Urothelium cell line (cell line): ENCODE measurements at regions not wholly inside any gene's neighbourhood (a gene's known extent, or its start where the extent isn't known, plus 50 kb on each side); places are given as distances from the start of the nearest gene placed in this dataset.

Source experiments
- DNase-seq: peaks from one replicate; pipeline ENCODE4 v3.0.0; 2011; ENCODE audit warnings: low spot score, mixed read lengths
- FAIRE-seq: peaks from 2 replicates; lab custom pipeline; 2011; peaks lifted over from hg19 to GRCh38; lab: Jason Lieb, UNC

DNA sequence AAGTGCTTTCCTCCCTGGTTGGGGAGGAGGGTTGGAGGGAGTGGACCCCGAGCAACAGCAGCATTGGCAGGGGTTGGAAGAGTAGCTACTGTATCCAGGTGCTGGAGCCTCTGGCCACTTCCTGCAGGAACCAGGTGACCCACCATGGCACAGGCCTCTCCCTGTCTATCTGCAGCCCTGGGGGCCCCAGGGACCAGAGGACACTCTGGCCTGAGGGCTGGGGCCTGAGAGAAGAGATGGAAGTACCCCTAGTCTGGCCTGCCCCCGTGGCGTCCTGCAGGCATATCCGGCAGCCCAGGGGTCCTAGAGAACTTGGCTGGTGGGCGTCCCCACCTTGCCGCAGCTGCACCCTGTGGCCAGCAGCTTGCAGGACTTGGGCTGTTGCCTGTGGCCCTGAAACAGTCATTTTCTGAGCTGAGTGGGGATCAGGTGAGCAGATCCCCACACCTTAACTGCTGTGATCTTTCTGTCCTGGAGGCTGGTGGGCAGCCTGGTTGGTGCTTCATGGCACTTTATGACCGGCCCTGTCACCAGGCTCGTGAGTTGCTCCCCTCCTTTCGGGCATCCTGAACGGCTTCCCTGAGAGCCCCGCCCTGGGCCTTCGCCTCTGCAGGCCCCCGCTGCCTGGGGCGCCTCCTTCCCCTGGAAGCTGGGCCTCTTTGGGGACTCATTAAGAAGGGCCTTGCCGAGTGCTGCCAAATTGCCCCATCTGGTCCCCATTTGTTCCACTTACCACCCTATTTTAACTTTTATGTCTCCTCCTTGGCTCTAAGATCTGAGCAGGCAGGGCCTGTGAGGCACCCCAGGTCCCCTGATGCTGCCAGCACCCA, 298.6 kb downstream of the SEC14L1 start:
- FAIRE-seq (no peak), DNase-seq (no peak)

- DNase-seq (no peak), FAIRE-seq (no peak)
Observed at GRCh38 chr17:77440560-77440981, 299.8 kb downstream of the SEC14L1 start.

GRCh38 chr17:77441130-77441920, 300.6 kb downstream of the SEC14L1 start:
- FAIRE-seq (no peak), DNase-seq (no peak)

GRCh38 chr17:77441940-77442339, 301.2 kb downstream of the SEC14L1 start:
- DNase-seq (no peak), FAIRE-seq (no peak)

DNA sequence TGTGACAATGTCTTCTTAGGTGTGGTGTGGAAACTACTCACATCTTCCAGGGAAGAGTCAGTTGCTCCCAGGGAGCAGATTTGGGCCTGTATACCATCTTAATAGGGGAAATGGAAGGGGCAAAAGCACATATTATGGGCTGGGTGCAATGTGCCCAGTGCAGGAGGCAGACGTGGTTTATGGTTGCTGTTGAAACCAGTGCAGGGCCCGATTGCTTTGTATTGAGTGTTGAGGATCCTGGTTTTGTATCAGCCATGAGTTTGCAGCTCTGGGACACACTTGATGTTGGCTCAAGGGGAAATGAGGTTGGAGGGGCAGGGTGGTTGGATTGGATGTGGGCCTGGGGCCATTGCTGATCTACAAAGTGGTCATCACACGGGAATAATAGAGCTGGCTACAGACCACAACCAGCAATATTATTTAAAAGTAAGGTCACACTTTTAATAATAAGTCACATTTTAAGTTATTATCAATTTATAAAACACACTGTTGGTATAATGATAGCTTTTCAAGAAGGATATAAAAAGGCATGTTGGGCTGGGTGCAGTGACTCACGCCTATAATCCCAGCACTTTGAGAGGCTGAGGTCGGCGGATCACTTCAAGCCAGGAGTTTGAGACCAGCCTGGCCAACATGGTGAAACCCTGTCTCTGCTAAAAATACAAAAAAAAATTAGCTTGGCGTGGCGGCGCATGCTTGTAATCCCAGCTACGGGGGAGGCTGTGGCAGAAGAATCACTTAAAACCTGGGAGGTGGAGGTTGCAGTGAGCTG, 302.4 kb downstream of the SEC14L1 start:
- FAIRE-seq: no peak
- DNase-seq: no peak

DNA sequence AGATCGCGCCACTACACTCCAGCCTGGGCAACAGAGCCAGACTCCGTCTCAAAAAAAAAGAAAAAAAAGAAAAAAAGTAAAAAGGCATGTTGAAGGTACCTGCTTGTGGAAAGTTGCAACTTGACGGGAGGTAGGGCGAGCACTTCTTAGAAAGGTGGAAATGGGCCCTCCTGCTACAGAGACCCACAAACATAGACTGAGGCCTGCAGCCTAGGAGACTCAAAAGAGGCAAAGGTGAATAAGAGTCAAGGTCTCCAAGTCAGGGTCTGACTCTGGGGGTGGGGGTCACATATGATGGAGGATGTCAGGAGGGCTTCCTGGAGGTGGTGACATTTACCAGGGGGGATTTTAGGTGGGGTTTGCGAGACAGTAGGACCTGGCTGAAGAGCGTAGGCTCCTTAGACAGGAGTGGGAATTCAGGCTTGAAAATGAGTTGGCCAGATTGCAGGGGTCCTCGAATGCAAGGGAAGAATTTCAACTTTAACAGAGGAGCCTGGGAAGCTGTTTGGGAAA, 303.0 kb downstream of the SEC14L1 start:
- FAIRE-seq: no peak
- DNase-seq: no peak

DNA sequence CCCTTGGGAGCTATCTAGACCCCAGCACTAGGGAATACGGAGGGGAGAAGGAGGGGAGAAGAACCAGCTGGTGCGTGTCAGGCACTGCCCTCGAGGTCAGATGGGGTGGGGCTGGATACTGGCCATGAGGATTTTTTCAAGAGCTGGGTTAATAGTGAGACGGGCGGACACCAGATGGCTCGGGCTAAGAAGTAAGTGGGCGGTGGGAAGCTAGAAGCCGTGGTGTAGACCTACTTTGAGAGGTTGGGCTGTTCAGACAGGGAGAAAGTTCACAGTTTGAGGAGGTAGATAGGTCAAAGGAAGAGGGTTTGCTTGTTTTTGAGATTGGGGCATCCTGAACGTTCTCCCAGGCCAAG, 303.8 kb downstream of the SEC14L1 start:
- no peak for FAIRE-seq
- no peak for DNase-seq

- DNase-seq (no peak), FAIRE-seq (peak; percentile 82)
Observed at GRCh38 chr17:77444984-77445759, 304.4 kb downstream of the SEC14L1 start.

GRCh38 chr17:77445760-77446532, 305.2 kb downstream of the SEC14L1 start:
- FAIRE-seq (no peak), DNase-seq (no peak)

DNA sequence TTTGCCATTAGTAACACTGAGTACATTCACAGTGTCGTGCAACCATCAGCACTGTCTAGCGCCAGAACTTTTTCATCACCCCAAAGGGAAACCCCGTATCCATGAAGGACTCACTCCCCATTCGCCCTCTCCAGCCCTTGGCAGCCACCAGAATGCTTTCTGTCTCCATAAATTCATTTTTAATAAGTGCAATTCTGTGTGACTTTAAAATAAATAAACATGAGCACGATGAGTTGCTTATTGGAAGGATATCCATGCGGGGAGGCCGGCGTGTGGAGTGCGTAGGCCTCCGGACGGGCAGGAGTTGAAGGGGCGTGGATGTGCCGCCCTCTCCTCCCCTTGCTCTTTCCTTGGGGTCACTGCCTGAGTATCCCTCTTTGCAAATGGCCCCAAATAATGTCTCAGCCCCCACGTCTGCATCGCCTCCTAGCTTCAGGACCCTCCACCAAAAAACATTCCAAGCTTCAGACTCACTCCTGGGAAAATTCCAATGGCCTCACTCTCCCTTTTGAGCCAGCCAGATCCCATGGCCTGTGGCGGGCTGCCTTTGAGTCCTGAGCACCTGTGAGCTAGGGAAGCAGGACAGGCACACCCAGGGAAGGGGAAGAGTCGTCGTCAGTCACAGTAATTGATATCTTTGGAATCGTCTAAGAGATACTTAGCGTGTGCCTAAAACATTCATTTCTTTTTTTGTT, 306.3 kb downstream of the SEC14L1 start:
- DNase-seq (no peak), FAIRE-seq (no peak)

GRCh38 chr17:77449373-77449907, 308.7 kb downstream of the SEC14L1 start:
- no peak for FAIRE-seq

DNA sequence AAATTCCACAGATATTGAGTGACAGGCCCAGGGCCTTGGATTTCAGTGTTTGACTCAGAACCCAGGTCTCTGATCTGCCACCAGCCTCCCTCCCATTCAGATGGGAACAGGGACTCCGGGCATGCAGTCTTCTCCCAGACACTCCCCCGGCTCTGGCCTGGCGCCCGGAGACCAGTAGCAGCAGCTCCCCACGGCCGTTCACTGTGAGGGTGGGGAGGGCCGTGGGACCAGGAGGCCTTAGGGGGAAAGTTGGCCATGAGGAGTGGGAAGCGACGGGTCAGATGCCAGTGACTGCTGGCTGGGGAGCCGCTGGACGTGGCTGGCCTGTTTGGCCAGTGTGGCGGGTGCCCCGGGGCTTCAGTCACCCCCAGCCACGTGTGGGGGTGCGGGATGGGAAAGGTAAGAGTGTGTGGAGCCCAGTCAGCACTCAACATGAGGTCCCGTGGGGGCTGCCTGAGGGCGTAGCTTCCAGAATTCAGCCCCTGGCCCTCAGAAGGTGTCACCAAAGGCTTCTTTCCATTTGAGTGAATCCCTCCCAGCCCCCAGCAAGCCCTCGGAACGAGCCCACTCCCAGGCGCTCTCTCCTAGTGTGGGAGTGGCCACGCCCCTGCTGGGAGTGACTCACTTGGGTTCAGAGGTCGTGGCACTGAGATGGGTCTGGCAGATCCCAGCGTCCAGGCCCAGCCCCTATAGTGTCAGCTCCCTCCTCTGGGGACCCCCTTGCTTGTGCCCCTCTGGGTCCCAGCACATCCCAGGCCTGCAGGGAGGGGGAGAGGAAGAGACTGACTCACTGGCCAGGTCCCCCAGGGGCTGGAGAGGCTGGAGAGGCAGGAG, 309.4 kb downstream of the SEC14L1 start:
- DNase-seq: peak; percentile 72
- no peak for FAIRE-seq

More at GRCh38 chr17:77449373-77449907, 308.7 kb downstream of the SEC14L1 start:
- DNase-seq: no peak

DNA sequence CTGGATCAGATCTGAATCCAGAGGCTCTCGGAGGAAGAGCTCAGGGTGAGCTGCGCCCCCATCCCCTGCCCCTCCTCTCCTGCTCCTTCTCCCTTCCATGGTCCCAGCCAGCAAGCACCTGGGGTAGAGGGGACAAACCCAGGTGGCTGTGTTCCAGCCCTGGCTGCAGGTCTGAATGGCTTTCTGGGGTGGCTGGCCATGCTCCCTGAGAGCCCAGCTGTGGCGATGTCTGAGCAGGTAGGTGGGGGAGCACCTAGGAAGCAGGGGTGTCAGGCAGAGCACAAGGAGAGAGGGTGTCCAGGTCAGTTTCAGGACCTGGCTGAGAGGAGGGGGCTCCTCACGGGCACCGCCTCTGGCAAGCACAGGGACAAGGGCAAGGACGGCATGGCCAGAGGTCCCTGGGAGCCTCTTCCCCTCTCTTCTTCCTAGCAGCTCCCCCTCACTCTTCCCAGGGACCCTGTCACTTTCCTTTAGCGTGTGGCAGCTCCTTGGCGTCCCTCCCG, 310.0 kb downstream of the SEC14L1 start:
- no peak for FAIRE-seq
- DNase-seq: no peak

GRCh38 chr17:77451245-77451893, 310.6 kb downstream of the SEC14L1 start:
- FAIRE-seq (no peak), DNase-seq (no peak)

GRCh38 chr17:77451894-77452852, 311.4 kb downstream of the SEC14L1 start:
- DNase-seq (no peak), FAIRE-seq (no peak)
